NCI-H1694 treated with DMSO at 0.1 percent for 48 hours (cell line): ENCODE measurements at regions not wholly inside any gene's neighbourhood (a gene's known extent, or its start where the extent isn't known, plus 50 kb on each side); places are given as distances from the start of the nearest gene placed in this dataset.

ENCODE experiments used
- DNase-seq: peaks from one replicate; lab custom pipeline; 2025; lab: John Stamatoyannopoulos, UW

- no peak for DNase-seq
Measured at GRCh38 chr11:43994196-43994595, 51.8 kb downstream of the C11orf96 start.

GRCh38 chr11:43996318-43996717 is 51.5 kb upstream of the ACCSL start:
- no peak for DNase-seq

- DNase-seq = peak; percentile 18
Measured at GRCh38 chr11:43997022-43997660, 50.6 kb upstream of the ACCSL start.
